GM19239 (cell line): ENCODE measurements at regions not wholly inside any gene's neighbourhood (a gene's known extent, or its start where the extent isn't known, plus 50 kb on each side); places are given as distances from the start of the nearest gene placed in this dataset.

Experiments used
- DNase-seq: peaks from one replicate; pipeline ENCODE4 v3.0.0; 2011; ENCODE audit warnings: low spot score; ENCODE audit not compliant: insufficient read length
- FAIRE-seq: peaks from 2 replicates; lab custom pipeline; 2011; peaks lifted over from hg19 to GRCh38; lab: Jason Lieb, UNC

DNA sequence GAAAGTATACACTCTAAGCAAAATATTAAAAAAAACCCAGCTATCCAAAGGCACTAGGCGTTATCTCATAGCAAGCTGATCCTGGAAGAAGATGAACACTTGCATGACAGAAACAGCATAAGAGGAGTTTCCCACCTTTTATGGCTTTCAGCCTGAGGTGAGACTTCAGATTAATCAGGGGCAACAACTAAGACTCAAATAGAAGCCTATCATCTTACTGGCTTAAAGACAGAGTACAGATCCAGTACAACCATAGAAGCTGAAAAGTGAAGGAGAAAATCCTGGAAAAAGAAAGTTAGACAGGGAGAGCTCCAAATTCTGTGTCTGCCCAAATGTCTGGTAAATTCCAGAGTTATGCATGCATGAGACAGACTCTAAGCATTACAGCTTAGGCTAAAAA lies 360.8 kb upstream of the KCNN2 start:
- DNase-seq (no peak), FAIRE-seq (no peak)

DNA sequence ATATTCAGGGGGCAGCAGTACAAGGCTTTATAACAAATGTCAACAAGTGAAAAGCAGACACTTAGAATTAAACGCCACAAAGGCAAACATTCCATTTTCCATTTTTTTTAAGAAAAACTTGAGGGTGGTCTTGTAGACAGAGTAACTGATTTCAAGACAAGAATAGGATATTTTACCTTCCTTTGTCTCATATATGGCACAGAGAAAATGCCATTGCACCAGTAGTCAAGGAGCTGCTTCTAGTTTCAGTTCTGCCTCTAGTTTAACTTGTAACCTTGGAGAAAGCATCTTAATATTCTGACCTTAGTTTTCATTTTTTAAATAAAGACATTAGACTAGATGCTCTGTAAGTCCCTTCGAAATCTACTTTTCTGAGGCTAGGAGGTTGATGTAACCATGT lies 355.3 kb upstream of the KCNN2 start:
- DNase-seq (no peak), FAIRE-seq (no peak)

GRCh38 chr5:114007678-114008077 lies 354.2 kb upstream of the KCNN2 start:
- FAIRE-seq (no peak), DNase-seq (no peak)

DNA sequence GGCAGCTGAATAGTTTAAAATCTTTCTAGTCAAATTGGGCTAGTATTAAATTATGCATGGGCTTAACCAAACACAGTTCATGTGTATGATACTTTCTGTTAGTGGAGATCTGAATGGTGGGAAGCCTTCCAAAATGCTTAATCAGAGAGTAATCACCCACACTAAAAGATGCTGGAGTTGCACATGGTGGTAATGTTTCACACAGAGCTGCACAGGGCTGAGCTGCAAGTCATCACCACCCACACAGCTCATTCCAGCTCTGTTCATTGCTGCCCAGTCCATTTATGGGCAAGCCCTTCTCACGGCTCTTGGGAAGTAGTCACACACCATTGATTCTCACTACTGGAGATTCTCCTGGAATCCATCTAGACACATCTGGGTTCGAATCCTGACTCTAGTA lies 351.5 kb upstream of the KCNN2 start:
- DNase-seq (no peak), FAIRE-seq (no peak)

DNA sequence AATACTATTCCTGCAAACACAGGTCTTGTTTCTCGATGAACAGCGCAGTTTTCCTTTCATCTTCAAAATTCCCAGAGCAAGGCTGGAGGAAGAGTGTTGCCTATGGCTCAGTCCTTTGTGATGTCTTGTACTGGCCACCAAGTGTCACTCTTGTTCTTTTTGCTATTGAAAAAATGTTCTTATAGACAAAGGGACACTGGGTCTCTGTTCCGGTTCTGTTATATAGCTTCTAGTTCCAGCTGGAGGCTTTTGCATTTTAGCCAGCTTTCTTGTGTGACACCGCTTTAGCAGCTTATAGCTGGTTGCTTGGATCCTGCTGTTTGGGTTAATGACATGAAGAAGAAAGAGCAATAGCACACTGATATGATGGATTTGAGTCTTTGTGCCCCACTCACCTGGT lies 343.7 kb upstream of the KCNN2 start:
- FAIRE-seq (no peak), DNase-seq (no peak)

- no peak for DNase-seq
- no peak for FAIRE-seq
Measured at GRCh38 chr5:114038756-114039155, 323.1 kb upstream of the KCNN2 start.

DNA sequence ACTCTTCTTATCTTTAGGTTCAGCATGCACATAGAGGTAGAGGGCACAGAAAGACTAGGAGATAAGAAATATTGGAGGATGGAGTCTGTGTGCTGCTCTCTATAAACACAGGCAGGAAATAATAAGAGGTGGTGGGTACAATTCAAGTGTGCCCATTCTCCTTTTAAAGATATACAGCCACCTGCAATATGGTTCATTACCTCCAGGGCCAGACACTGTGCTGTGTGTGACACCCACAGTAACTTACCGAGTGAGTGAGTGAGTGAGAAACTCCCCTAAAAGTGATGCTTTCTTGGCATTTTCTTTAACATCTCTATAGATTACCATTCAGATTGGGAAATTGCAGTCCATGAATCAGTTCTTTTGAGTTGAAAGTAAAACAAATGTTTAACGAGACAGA lies 311.8 kb upstream of the KCNN2 start:
- DNase-seq (no peak), FAIRE-seq (no peak)

GRCh38 chr5:114053372-114053771 lies 308.5 kb upstream of the KCNN2 start:
- DNase-seq (no peak), FAIRE-seq (no peak)

- no peak for FAIRE-seq
- no peak for DNase-seq
Measured at GRCh38 chr5:114054594-114054993, 307.3 kb upstream of the KCNN2 start.

- FAIRE-seq, result no peak
- no peak for DNase-seq
Measured at GRCh38 chr5:114055318-114056184, 306.3 kb upstream of the KCNN2 start.

GRCh38 chr5:114056185-114056538 lies 305.7 kb upstream of the KCNN2 start:
- FAIRE-seq, result no peak
- no peak for DNase-seq

GRCh38 chr5:114060866-114061265 lies 301.0 kb upstream of the KCNN2 start:
- DNase-seq (no peak), FAIRE-seq (no peak)

DNA sequence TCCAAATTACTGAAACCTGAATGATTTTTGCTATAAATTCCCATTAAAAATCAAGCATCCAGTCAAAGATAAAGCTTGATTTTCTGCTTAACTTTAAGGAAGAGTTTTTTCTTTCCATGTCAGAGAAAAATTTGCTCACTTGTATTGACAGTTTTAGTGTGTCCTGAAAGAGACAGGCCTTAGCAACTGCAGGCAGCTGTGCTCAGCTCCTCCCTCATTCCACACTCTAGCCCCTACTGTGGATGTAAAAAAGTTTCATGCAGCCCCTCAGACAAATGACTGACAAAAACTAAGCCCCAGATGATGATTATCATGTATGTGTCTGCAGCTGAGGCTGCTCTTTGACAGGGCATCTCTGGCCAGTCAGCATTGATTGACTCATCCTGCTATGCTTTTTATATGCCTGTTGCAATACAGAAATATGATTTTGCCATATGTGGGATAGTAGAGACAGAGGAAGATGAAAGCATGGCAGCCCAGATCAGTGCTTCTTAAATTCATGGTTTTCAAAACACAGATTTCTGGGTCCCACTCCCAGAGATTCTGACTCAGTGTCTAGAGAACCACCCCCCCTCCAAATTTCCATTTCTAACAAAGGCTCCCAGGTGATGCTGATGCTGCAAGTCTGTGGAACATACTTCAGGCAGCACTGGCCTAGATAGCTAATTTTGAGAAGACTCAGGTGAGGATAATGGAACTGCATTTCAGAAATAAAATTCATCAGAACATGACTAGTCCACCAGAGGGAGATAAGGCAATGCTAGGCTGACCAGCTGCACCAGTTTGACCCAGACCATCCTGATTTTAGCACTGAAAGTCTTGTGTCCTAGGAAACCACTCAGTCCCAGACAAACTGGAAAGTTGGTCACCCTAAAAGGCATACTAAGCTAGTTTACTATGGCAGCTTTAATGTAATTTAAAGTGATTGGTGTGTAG lies 298.7 kb upstream of the KCNN2 start:
- FAIRE-seq (no peak), DNase-seq (no peak)

DNA sequence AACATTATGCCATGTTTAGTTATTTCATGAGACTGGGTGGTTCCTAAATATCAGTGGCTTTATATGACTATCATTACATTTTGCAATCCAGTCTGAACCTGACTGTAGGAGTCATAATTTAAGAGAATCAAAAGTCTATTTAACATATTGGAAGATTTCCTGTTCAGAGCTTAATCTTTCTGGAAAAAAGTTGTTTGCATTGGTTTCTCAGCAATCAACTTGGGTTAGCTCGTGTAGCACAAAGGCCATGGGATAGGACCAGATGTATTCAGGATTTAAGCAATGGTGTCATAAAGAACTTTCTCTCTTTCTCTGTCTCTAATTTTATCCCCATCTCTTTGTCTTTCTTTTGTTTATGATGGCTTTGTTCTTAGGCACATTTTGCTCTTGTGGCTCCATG lies 296.0 kb upstream of the KCNN2 start:
- FAIRE-seq, result no peak

DNA sequence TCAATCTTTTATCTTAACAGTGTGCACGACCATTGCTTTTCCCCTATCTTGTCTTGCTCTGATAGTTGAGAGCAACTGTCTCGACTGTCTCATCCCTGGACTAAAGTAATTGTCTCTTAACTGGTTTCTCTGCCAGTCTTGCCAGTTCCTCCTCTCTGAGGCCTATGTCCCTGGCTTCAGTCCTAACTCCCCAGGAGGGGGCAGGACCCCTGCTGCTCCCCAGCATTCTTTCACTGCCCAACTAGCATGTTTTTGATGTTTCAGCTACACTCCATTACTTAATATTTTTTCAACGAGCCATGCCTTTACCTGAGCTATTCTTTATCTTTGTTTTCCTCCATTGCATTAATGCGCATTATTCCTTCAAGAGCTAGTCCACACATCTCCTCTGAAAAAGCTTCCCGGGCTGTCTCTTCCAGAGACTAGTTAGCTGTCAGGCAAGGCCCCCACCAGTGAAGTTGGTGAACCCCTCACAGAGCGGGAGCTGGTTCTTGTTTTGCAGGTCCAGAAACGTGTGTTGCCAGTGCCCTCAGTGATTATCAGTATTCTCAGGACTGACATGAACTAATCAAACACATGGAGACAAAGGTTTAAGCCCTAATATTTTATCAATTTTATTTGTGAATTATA lies 291.7 kb upstream of the KCNN2 start:
- FAIRE-seq, result no peak
- DNase-seq, result no peak

More for the DNA sequence above, 296.0 kb upstream of the KCNN2 start:
- DNase-seq, result no peak

DNA sequence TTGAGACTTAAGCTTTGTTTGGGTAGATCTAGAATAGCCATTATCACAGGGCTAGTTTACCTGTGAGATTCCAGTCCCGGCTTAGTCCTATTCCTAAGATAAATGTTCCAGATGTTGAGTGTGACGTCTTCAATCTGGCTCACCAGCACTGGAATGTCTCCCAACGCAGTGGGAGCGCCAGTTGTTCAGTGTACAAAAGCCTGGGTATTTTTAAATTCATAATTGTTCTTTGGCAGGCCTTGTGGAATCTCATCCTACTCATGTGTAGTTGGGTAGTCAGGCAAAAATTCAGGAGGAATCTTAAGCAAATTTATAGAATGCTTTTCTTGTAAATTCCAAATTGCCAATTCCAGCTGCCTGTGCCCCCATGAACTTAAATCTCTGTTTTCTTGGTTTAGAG lies 272.6 kb upstream of the KCNN2 start:
- DNase-seq (no peak), FAIRE-seq (no peak)

- FAIRE-seq (no peak), DNase-seq (no peak)
Measured at GRCh38 chr5:114097570-114097969, 264.3 kb upstream of the KCNN2 start.

DNA sequence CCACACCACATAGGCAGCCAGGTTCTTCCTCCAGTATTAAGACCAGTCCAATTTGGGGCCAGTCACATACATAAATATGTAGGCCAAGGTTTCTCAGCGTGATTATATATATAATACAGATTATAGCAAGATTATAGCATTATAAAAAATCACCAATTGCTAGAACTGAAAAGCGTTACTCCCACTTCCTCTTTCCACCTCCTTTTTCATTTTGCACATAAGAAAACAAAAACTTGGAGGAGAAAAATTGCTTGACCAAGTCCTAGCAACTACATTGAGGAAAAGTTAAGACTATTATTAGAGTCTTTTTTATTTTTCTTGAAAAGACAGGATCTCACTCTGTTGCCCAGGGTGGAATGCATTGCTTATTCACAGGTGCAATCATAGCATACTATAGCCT lies 262.7 kb upstream of the KCNN2 start:
- FAIRE-seq, result no peak
- no peak for DNase-seq

- DNase-seq, result no peak
- no peak for FAIRE-seq
Measured at GRCh38 chr5:114101153-114101552, 260.7 kb upstream of the KCNN2 start.

DNA sequence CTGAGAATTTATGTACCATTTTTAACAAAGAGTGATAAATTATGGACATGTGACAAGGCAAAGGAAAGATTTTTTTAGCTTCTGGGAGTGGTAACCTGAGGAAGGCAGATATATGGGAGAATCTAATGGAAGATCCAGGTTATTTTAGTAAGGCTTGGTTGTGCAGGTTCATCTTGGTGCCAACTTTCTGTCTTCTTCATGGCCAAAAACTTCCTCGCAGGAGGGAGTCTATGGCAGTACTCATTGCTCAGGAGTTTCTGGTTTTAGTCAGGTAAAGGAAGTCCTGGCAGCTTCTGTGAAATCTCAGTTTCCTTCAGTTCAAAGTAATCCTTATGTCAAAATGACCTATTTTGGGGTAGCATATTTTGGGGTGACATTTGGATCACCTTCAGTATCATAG lies 248.3 kb upstream of the KCNN2 start:
- FAIRE-seq (no peak), DNase-seq (no peak)

DNA sequence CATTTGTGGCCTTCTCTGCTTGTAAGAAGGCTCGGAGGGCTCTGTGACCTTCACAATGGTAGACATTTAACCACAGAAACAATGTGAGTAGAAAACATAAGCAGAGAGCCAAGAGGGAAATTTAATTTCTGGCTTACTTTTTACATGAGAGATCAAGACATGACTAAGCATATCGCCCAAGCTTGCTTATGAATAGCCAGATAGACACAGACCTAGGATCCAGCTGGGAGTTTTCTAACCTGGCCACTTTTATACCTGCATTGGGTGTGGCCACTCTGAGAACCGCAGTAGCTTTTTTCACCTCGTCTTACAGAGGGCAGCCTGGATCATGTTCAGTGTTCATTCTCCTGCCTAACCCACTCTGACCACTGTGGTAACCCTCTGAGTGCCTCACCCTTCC lies 244.9 kb upstream of the KCNN2 start:
- DNase-seq (no peak), FAIRE-seq (no peak)
